Keratinocyte (primary cell): ENCODE measurements at regions not wholly inside any gene's neighbourhood (a gene's known extent, or its start where the extent isn't known, plus 50 kb on each side); places are given as distances from the start of the nearest gene placed in this dataset.

ENCODE experiments used
- EZH2 ChIP-seq: IDR thresholded peaks from one replicate; pipeline ENCODE4 v1.6.1; 2012; ENCODE audit warnings: inconsistent platforms, mild to moderate bottlenecking, low read length, moderate library complexity
- TF ChIP-seq, protein P1 (sequence below), 3 experiments: IDR thresholded peaks in 1 of 3; conservative IDR thresholded peaks in 1 of 3; optimal IDR thresholded peaks in 1 of 3; 2 replicates in 2 of 3; 3 replicates in 1 of 3; pipeline versions ENCODE3 to v1.5.1; 2011; ENCODE audit warnings: low read length in 3 of 3, mild to moderate bottlenecking in 3 of 3, moderate library complexity in 2 of 3, control low read depth in 1 of 3, inconsistent platforms in 1 of 3; ENCODE audit not compliant: insufficient read depth in 2 of 3; ENCODE audit errors: extremely low read depth in 1 of 3

DNA sequence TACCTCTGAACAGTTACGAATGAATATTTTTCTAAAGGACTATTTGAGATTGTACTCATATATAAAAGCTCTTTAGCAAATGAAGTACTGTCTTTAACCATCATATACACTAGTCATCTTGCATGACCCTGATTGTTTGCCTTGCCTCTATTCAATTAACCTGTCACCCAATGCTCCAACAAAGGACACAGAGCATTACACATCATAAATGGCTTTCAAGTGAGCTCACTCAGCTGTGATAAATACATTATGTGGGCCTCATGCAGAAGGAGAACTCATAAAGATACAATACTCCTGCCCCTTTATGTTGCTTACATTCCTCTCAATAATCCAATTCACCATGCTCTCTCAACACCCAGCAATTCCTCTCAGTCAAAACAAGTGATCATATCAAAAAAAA lies 993.0 kb upstream of the PRMT6 start:
- TF ChIP-seq, protein P1, sequence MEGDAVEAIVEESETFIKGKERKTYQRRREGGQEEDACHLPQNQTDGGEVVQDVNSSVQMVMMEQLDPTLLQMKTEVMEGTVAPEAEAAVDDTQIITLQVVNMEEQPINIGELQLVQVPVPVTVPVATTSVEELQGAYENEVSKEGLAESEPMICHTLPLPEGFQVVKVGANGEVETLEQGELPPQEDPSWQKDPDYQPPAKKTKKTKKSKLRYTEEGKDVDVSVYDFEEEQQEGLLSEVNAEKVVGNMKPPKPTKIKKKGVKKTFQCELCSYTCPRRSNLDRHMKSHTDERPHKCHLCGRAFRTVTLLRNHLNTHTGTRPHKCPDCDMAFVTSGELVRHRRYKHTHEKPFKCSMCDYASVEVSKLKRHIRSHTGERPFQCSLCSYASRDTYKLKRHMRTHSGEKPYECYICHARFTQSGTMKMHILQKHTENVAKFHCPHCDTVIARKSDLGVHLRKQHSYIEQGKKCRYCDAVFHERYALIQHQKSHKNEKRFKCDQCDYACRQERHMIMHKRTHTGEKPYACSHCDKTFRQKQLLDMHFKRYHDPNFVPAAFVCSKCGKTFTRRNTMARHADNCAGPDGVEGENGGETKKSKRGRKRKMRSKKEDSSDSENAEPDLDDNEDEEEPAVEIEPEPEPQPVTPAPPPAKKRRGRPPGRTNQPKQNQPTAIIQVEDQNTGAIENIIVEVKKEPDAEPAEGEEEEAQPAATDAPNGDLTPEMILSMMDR (optimal IDR thresholded peaks at IDR 0.05 in 1 of 3, IDR thresholded peaks at IDR 0.05 in 1 of 3, conservative IDR thresholded peaks at IDR 0.05 in 1 of 3; ENCODE audit: extremely low read depth in 1 of 3, insufficient read depth in 2 of 3, low read length in 3 of 3), result no peak
- no peak for TF ChIP-seq EZH2
